HG02938 (cell line): ENCODE measurements at regions not wholly inside any gene's neighbourhood (a gene's known extent, or its start where the extent isn't known, plus 50 kb on each side); places are given as distances from the start of the nearest gene placed in this dataset.

Source experiments
- ATAC-seq: cut with Tn5 transposase; IDR thresholded peaks from one replicate; pipeline ENCODE4 v1.9.1; 2021; ENCODE audit warnings: mild to moderate bottlenecking, moderate library complexity; ENCODE audit not compliant: unreplicated experiment

DNA sequence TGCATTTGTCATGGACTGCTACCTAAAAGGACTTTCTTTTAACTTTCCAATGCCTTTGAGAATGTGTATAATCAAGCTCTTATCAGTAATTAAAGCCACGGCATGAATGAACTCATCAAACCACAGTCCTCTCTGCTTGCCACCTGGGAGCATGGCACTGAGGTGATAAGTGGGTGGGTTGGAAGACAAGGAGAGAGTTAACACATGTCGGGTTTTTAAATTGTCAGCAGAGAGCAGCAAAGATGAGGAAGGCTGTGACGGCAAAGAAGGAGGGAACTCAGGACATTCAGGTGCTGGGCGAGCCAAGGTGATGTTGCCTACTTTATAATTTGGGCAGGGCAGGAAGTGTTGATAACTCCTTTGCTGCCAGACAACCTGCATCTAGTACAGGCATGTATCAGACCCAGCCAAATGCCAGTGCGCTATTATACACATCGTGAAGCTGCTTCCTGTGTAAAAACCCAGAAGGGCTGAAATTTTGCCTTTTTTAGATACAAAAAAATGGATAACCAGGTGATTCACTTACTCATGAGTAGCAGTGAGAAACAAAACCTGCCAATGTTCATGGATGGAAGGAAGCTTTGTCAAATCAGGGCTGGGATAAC, 269.1 kb downstream of the KIF4B start:
- ATAC-seq, result no peak

DNA sequence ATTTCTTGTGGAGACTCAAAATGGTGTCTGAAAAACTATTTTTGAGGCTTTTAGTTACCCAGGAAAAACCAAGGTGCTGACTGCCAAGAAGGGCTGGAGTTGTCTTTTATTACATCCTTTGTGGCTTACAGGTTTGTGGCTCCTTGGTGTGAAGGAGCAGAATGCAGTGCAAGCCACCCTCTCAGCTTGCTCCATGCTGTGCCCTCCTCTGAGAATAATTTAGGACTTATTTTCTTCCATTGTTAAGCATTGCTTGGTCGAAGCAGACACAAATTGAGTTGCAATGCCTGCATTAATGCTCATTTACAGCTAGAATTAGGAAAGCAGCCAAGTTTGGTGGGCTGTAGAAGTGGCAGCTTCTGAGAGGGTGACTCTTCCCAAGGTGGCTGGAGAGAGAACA, 272.2 kb downstream of the KIF4B start:
- ATAC-seq, result no peak

GRCh38 chr5:155290937-155291336, 277.4 kb downstream of the KIF4B start:
- ATAC-seq, result no peak

- ATAC-seq, result no peak
Measured at GRCh38 chr5:155293605-155294178, 280.1 kb downstream of the KIF4B start.

- no peak for ATAC-seq
Measured at GRCh38 chr5:155295111-155295510, 281.6 kb downstream of the KIF4B start.

GRCh38 chr5:155299386-155300005, 285.9 kb downstream of the KIF4B start:
- ATAC-seq, result no peak

DNA sequence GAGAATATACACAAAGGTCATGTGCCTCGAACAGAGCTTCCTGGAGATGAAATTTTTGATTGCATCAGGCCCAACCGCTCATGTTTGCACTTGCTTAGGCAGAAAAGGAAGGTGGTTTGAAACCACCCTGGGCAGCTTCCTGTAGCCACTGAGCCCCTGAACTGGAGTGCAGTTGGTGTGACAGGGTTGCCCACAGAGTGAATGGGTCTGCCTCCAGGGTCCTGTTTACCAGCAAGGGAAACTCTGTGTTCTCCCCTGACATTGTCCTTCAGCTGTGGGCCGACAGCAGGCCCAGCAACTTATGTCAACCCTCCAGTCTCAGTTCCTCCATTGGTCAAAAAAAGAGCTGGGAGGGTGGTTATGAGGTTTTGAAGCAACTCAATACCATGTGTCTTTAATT, 289.6 kb downstream of the KIF4B start:
- ATAC-seq, result no peak

GRCh38 chr5:155307229-155307628, 293.7 kb downstream of the KIF4B start:
- no peak for ATAC-seq

DNA sequence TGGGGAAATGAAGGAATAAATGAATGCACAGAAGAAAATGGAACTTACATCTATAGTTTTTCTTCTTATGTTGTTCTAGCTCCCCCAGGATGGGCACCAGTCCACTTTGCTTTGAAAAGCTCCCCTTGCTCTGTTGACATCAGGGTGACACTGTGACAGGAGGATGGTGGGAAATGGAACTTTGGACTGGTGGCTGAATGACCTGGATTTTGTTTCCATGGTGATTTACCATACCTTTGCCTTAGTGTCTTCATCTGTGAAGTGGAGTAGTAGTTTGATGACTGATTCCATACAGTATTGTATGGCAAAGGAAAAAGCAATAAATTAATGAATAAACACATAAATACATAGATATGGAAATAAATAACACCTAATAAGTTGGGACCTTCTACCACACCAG, 294.7 kb downstream of the KIF4B start:
- ATAC-seq, result no peak

- ATAC-seq, result no peak
Measured at GRCh38 chr5:155309021-155309746, 295.6 kb downstream of the KIF4B start.

DNA sequence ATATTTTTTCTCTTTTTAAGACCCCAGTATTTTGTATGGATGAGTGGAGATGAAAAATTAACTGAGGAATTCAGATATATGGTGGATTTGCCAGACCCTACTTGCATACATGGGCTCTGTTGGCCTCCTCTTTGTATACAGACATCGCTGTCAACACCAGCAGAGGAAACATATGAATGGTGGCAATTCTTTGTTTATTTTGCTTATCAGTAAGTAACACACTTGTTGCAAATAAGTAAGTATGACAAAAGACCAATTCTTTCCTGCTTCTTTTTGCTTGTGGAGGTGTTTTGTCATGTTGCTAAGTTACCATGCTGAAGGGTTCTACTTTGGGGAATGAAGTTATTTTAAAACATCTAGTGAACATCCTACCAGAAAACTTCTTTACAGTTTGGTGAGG, 298.2 kb downstream of the KIF4B start:
- ATAC-seq, result no peak

GRCh38 chr5:155313518-155313917, 300.0 kb downstream of the KIF4B start:
- no peak for ATAC-seq

GRCh38 chr5:155316070-155316714, 302.6 kb downstream of the KIF4B start:
- no peak for ATAC-seq

GRCh38 chr5:155332618-155333017, 319.1 kb downstream of the KIF4B start:
- peak; percentile 62 for ATAC-seq

DNA sequence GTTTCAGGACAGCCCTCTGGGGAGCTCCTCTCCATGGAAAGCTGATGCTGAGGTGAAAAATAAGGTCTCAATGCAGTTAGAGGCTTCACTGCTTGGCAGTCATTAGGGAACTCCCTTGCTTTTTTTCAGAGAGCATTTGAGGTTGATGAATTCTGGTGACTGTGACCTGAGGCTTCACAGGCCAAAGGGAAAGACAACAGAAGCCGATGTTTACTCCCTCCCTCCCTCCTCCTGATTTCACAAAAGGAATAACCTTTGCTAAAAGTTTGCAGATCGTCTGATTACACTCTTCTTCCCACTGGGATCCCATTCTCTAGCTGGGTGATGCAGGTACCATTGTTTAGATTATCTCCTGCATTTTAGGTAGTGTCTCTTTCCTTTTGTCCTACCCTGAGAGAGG, 329.4 kb downstream of the KIF4B start:
- ATAC-seq, result no peak

GRCh38 chr5:155343468-155343867, 329.9 kb downstream of the KIF4B start:
- ATAC-seq, result no peak

- no peak for ATAC-seq
Measured at GRCh38 chr5:155353231-155353630, 339.7 kb downstream of the KIF4B start.

DNA sequence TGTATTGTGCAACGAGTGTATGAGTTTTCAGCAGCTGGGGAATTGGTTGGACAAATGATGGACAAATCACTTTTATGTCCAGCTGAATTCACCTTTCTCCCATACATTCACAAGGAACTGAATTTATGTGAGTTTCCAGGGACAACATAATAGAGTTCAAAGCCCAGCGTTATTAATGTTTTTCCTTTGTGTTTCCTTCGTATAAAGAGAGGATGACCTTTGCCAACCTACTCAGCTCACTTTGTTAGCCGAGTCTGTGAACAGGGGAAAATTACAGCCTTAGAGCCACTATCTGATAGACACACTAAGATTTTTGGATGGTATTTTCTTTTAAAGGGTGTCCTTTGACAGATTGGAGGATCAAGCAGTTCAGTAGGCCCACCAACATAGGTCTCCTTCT, 352.5 kb downstream of the KIF4B start:
- ATAC-seq, result no peak

DNA sequence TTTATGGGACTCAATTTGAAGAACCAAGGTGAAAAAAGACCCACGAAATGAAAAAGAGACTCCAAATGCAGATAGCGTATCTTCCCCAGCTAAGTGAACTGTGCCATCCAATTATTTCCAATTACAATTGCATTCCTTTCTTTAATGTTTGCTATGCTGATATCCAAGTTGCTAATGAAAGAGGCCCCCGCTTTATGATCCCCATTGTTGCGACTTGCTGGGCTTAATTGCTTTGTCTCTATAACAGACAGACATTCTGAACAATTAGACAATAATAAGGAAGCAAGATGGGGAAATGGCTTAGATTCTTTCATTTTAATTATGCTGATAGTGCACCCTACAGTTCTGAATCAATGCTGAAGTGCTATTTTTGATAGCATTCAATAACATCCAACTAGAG, 354.3 kb downstream of the KIF4B start:
- ATAC-seq, result no peak

DNA sequence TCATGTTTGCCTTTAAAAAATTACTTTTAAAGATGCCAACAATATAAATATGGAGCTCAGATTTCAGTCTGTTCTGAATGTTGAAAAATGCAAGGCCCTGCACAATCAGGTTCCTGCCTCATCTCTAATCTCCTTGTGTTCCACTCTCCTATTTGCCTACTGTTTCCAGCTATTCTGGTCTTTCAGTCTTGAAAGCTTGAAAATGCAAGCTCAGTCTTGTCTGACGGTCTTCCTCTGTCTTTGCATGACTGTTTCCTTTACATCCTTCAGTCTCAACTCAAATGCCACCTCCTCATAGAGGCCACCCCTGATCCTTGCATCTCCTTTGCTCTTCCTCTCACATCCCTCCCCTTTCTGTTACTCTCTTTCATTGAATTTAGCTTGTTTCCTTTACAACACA, 354.9 kb downstream of the KIF4B start:
- no peak for ATAC-seq

DNA sequence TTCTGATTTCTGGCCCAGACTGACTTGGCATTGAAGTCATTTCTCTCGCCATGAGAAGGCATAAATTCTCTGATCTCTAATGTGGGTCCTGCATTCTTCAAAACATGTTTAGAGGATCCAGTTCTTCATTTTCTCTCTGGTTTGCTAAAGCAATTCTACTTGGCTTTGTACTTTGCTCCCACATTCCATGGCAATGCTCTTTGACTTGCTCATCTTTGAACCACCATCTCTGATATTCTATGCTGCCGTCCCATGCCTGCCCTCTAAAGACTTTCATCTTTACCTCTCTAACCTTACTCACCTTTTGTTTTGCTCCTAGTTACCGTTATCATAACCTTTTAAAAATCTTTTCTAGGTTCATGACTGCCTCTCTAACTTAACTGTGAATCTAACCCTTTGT, 366.9 kb downstream of the KIF4B start:
- no peak for ATAC-seq

GRCh38 chr5:155381654-155382053, 368.1 kb downstream of the KIF4B start:
- ATAC-seq, result no peak
